DMS53 treated with DMSO at 0.1 percent for 48 hours (cell line): ENCODE measurements at regions not wholly inside any gene's neighbourhood (a gene's known extent, or its start where the extent isn't known, plus 50 kb on each side); places are given as distances from the start of the nearest gene placed in this dataset.
"Not testable (repeated sequence)": the region's sequence is repeated elsewhere in the genome, so short reads cannot be mapped to it uniquely, and the experiment has no call there.

Experiments used
- DNase-seq: peaks from one replicate; lab custom pipeline; 2025; ENCODE audit not compliant: unreplicated experiment; lab: John Stamatoyannopoulos, UW

- DNase-seq, result no peak
Observed at GRCh38 chr2:2731101-2731815, 400.2 kb upstream of the MYT1L start.

GRCh38 chr2:2730301-2730833 lies 399.3 kb upstream of the MYT1L start:
- DNase-seq, result no peak

- DNase-seq, result no peak
Observed at GRCh38 chr2:2729246-2729645, 398.2 kb upstream of the MYT1L start.

GRCh38 chr2:2728635-2729034 lies 397.6 kb upstream of the MYT1L start:
- DNase-seq, result no peak

GRCh38 chr2:2727876-2728511 lies 396.9 kb upstream of the MYT1L start:
- DNase-seq, result no peak

- no peak for DNase-seq
Observed at GRCh38 chr2:2726163-2726562, 395.1 kb upstream of the MYT1L start.

- DNase-seq, result no peak
Observed at GRCh38 chr2:2723064-2723463, 392.0 kb upstream of the MYT1L start.

- no peak for DNase-seq
Observed at GRCh38 chr2:2721296-2721835, 390.3 kb upstream of the MYT1L start.

GRCh38 chr2:2720806-2721205 lies 389.7 kb upstream of the MYT1L start:
- DNase-seq, result not testable (repeated sequence)

GRCh38 chr2:2720351-2720750 lies 389.3 kb upstream of the MYT1L start:
- DNase-seq, result no peak

- DNase-seq, result no peak
Observed at GRCh38 chr2:2719781-2720180, 388.7 kb upstream of the MYT1L start.

- no peak for DNase-seq
Observed at GRCh38 chr2:2719015-2719414, 387.9 kb upstream of the MYT1L start.

GRCh38 chr2:2717406-2717805 lies 386.3 kb upstream of the MYT1L start:
- DNase-seq, result no peak

GRCh38 chr2:2716771-2717170 lies 385.7 kb upstream of the MYT1L start:
- no peak for DNase-seq

- no peak for DNase-seq
Observed at GRCh38 chr2:2715036-2715818, 384.2 kb upstream of the MYT1L start.

- no peak for DNase-seq
Observed at GRCh38 chr2:2714408-2714807, 383.3 kb upstream of the MYT1L start.

- no peak for DNase-seq
Observed at GRCh38 chr2:2709431-2709770, 378.3 kb upstream of the MYT1L start.

GRCh38 chr2:2708575-2709430 lies 377.7 kb upstream of the MYT1L start:
- no peak for DNase-seq

GRCh38 chr2:2707206-2707991 lies 376.3 kb upstream of the MYT1L start:
- DNase-seq, result no peak

- no peak for DNase-seq
Observed at GRCh38 chr2:2706306-2706705, 375.2 kb upstream of the MYT1L start.
